ENCODE measurements at regions not wholly inside any gene's neighbourhood (a gene's known extent, or its start where the extent isn't known, plus 50 kb on each side); places are given as distances from the start of the nearest gene placed in this dataset.

DNA sequence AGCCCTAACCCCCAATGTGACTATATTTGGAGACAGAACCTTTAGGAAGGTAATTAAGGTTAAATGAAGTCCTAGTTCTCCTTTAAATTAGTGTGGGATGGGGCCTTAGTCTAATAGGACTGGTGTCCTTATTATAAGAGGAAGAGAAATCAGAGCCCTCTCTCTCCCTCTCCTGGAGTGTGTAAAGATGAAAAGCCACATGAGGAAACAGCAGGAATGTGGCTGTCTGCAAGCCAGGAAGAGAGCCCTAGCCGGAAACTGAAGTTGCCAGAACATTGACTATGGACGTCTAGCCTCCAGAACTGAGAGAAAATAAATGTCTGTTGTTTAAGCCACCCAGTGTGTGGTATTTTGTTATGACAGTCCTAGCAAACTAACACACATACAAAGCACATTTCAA lies 802.9 kb upstream of the AMELY start:
- TF ChIP-seq, protein P1, sequence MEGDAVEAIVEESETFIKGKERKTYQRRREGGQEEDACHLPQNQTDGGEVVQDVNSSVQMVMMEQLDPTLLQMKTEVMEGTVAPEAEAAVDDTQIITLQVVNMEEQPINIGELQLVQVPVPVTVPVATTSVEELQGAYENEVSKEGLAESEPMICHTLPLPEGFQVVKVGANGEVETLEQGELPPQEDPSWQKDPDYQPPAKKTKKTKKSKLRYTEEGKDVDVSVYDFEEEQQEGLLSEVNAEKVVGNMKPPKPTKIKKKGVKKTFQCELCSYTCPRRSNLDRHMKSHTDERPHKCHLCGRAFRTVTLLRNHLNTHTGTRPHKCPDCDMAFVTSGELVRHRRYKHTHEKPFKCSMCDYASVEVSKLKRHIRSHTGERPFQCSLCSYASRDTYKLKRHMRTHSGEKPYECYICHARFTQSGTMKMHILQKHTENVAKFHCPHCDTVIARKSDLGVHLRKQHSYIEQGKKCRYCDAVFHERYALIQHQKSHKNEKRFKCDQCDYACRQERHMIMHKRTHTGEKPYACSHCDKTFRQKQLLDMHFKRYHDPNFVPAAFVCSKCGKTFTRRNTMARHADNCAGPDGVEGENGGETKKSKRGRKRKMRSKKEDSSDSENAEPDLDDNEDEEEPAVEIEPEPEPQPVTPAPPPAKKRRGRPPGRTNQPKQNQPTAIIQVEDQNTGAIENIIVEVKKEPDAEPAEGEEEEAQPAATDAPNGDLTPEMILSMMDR (IDR thresholded peaks at IDR 0.05), result no peak
- TF ChIP-seq POLR2A (IDR thresholded peaks at IDR 0.05), result no peak
